Mesenchymal stem cell (in vitro differentiated cells and primary cell): ENCODE measurements at regions not wholly inside any gene's neighbourhood (a gene's known extent, or its start where the extent isn't known, plus 50 kb on each side); places are given as distances from the start of the nearest gene placed in this dataset.

Source experiments
- DNase-seq: peaks from one replicate; pipeline ENCODE4 v3.0.0-alpha.2; 2013
- H2AFZ ChIP-seq: one replicate; pipeline ENCODE4 v1.6.1; 2013; ENCODE audit warnings: low read depth, mild to moderate bottlenecking, control low read depth, inconsistent platforms, low read length, moderate library complexity
- H2AK5ac ChIP-seq: 2 replicates; pipeline ENCODE4 v1.6.1; 2013; ENCODE audit warnings: low read length, moderate library complexity, mild to moderate bottlenecking, inconsistent platforms; ENCODE audit not compliant: severe bottlenecking
- H2BK120ac ChIP-seq: one replicate; pipeline ENCODE4 v1.6.1; 2013; ENCODE audit warnings: low read depth, mild to moderate bottlenecking, inconsistent platforms, low read length, moderate library complexity
- H2BK12ac ChIP-seq, 2 experiments: one replicate each; pipeline ENCODE4 v1.6.1; 2013; ENCODE audit warnings: inconsistent platforms in 2 of 2, low read length in 2 of 2, mild to moderate bottlenecking in 2 of 2, moderate library complexity in 2 of 2, control low read depth in 1 of 2
- H2BK15ac ChIP-seq: one replicate; pipeline ENCODE4 v1.6.1; 2013; ENCODE audit warnings: mild to moderate bottlenecking, low read depth, inconsistent platforms; ENCODE audit not compliant: poor library complexity, severe bottlenecking
- H2BK5ac ChIP-seq: 2 replicates; pipeline ENCODE4 v1.6.1; 2013; ENCODE audit warnings: low read depth, mild to moderate bottlenecking, low read length, control low read depth, inconsistent platforms; ENCODE audit not compliant: poor library complexity, severe bottlenecking
- H3K14ac ChIP-seq, 2 experiments: one replicate each; pipeline ENCODE4 v1.6.1; 2013; ENCODE audit warnings: inconsistent platforms in 2 of 2, low read length in 2 of 2, control low read depth in 1 of 2, mild to moderate bottlenecking in 1 of 2, moderate library complexity in 1 of 2
- H3K18ac ChIP-seq, 2 experiments: one replicate each; pipeline ENCODE4 v1.6.1; 2013; ENCODE audit warnings: inconsistent platforms in 2 of 2, low read length in 2 of 2, control low read depth in 1 of 2, low read depth in 1 of 2, mild to moderate bottlenecking in 1 of 2
- H3K23ac ChIP-seq, 2 experiments: one replicate each; pipeline ENCODE4 v1.6.1; 2013; ENCODE audit warnings: inconsistent platforms in 2 of 2, low read length in 2 of 2, mild to moderate bottlenecking in 2 of 2, moderate library complexity in 2 of 2, control low read depth in 1 of 2
- H3K27ac ChIP-seq: 2 replicates; pipeline ENCODE4 v1.5.1; 2013; ENCODE audit warnings: mild to moderate bottlenecking, moderate library complexity, low read length, control low read depth, inconsistent platforms; ENCODE audit not compliant: poor library complexity, severe bottlenecking
- H3K27me3 ChIP-seq, 2 experiments: 2 replicates each; pipeline versions ENCODE4 v1.6.1 to v1.7.0; 2013; ENCODE audit warnings: low read length in 2 of 2, mild to moderate bottlenecking in 2 of 2, moderate library complexity in 2 of 2, control low read depth in 1 of 2, inconsistent platforms in 1 of 2; ENCODE audit not compliant: control insufficient read depth in 1 of 2, insufficient read depth in 1 of 2
- H3K36me3 ChIP-seq, 2 experiments: 2 replicates each; pipeline versions ENCODE4 v1.6.1 to v1.7.0; 2013; ENCODE audit warnings: low read length in 2 of 2, control low read depth in 1 of 2, inconsistent platforms in 1 of 2, low read depth in 1 of 2, mild to moderate bottlenecking in 1 of 2; ENCODE audit not compliant: insufficient read depth in 2 of 2, control insufficient read depth in 1 of 2
- H3K4ac ChIP-seq, 2 experiments: one replicate each; pipeline ENCODE4 v1.6.1; 2013; ENCODE audit warnings: inconsistent platforms in 2 of 2, low read length in 2 of 2, mild to moderate bottlenecking in 2 of 2, moderate library complexity in 2 of 2, control low read depth in 1 of 2, low read depth in 1 of 2
- H3K4me1 ChIP-seq: 2 replicates; pipeline ENCODE4 v1.6.1; 2013; ENCODE audit warnings: low read depth, low read length, control low read depth; ENCODE audit not compliant: control insufficient read depth, insufficient read depth
- H3K4me2 ChIP-seq: 2 replicates; pipeline ENCODE4 v1.6.1; 2013; ENCODE audit warnings: low read length, mild to moderate bottlenecking, inconsistent platforms; ENCODE audit not compliant: poor library complexity, severe bottlenecking
- H3K4me3 ChIP-seq, 2 experiments: 2 replicates each; pipeline versions ENCODE4 v1.5.1 to v1.7.0; 2013; ENCODE audit warnings: low read length in 2 of 2, mild to moderate bottlenecking in 2 of 2, control low read depth in 1 of 2, low read depth in 1 of 2; ENCODE audit not compliant: insufficient read depth in 1 of 2
- H3K79me1 ChIP-seq: replicated peaks from 2 replicates; pipeline ENCODE4 v1.6.1; 2013; ENCODE audit warnings: mild to moderate bottlenecking, control low read depth, low read length, inconsistent platforms; ENCODE audit not compliant: poor library complexity, severe bottlenecking
- H3K9ac ChIP-seq: 2 replicates; pipeline ENCODE4 v1.7.0; 2013; ENCODE audit warnings: mild to moderate bottlenecking, low read length, moderate library complexity
- H3K9me3 ChIP-seq: 2 replicates; pipeline ENCODE4 v1.7.0; 2013; ENCODE audit warnings: mild to moderate bottlenecking, low read length; ENCODE audit not compliant: control insufficient read depth
- H4K8ac ChIP-seq: one replicate; pipeline ENCODE4 v1.6.1; 2013; ENCODE audit warnings: inconsistent platforms, mild to moderate bottlenecking, low read length, moderate library complexity
- H4K91ac ChIP-seq: one replicate; pipeline ENCODE4 v1.6.1; 2013; ENCODE audit warnings: mild to moderate bottlenecking, low read length, inconsistent platforms
- WGBS: methylation state at CpG from one replicate; pipeline ENCODE4 v1.1.7; 2013; ENCODE audit warnings: mixed read lengths; 5-methylcytosine and 5-hydroxymethylcytosine counted together

- H3K27ac ChIP-seq, result no peak overlapping the region
- H3K79me1 ChIP-seq, result no peaks in the 10 kb centered on the region
- no peak overlapping the region for H3K14ac ChIP-seq
- no peak overlapping the region for H3K18ac ChIP-seq
- no peaks in the 10 kb centered on the region for H3K4me1 ChIP-seq
- no peak overlapping the region for H4K8ac ChIP-seq
- no peak overlapping the region for H2BK120ac ChIP-seq
- no peak overlapping the region for H2BK12ac ChIP-seq
- H3K4ac ChIP-seq, result no peak overlapping the region
- H2BK5ac ChIP-seq, result no peak overlapping the region
- H3K4me3 ChIP-seq, result no peak overlapping the region
- H4K91ac ChIP-seq, result no peak overlapping the region
- DNase-seq, result no peak
- no peak overlapping the region for H2BK15ac ChIP-seq
- H3K9me3 ChIP-seq, result no peaks in the 10 kb centered on the region
- H3K4me2 ChIP-seq, result no peak overlapping the region
- no peaks in the 10 kb centered on the region for H3K36me3 ChIP-seq
- H2AFZ ChIP-seq, result no peak overlapping the region
- no peak overlapping the region for H3K9ac ChIP-seq
- H3K27me3 ChIP-seq, result no peaks in the 10 kb centered on the region
- H3K23ac ChIP-seq, result no peak overlapping the region
- H2AK5ac ChIP-seq, result no peak overlapping the region
Measured at GRCh38 chr7:84908196-84908793, 278.6 kb downstream of the SEMA3D start.

GRCh38 chr7:84906889-84907288 is 280.0 kb downstream of the SEMA3D start:
- H3K4ac ChIP-seq, result no peak overlapping the region
- no peaks in the 10 kb centered on the region for H3K9me3 ChIP-seq
- H3K4me2 ChIP-seq, result no peak overlapping the region
- H2BK15ac ChIP-seq, result no peak overlapping the region
- H3K4me1 ChIP-seq, result no peaks in the 10 kb centered on the region
- no peak overlapping the region for H2AK5ac ChIP-seq
- no peaks in the 10 kb centered on the region for H3K27me3 ChIP-seq
- DNase-seq, result no peak
- no peak overlapping the region for H4K8ac ChIP-seq
- H3K27ac ChIP-seq, result no peak overlapping the region
- no peak overlapping the region for H2BK120ac ChIP-seq
- no peak overlapping the region for H2AFZ ChIP-seq
- H2BK12ac ChIP-seq, result no peak overlapping the region
- H3K14ac ChIP-seq, result no peak overlapping the region
- H3K9ac ChIP-seq, result no peak overlapping the region
- no peaks in the 10 kb centered on the region for H3K79me1 ChIP-seq
- no peak overlapping the region for H4K91ac ChIP-seq
- no peak overlapping the region for H2BK5ac ChIP-seq
- no peaks in the 10 kb centered on the region for H3K36me3 ChIP-seq
- no peak overlapping the region for H3K23ac ChIP-seq
- no peak overlapping the region for H3K18ac ChIP-seq
- no peak overlapping the region for H3K4me3 ChIP-seq
- 93% methylated on average over 4 of the region's 4 CpGs for WGBS

- no peak overlapping the region for H2BK5ac ChIP-seq
- no peak overlapping the region for H2BK120ac ChIP-seq
- H3K4me3 ChIP-seq, result no peak overlapping the region
- H3K4me1 ChIP-seq, result no peaks in the 10 kb centered on the region
- no peak overlapping the region for H4K8ac ChIP-seq
- DNase-seq, result no peak
- no peak overlapping the region for H2BK15ac ChIP-seq
- H3K9ac ChIP-seq, result no peak overlapping the region
- no peak overlapping the region for H3K14ac ChIP-seq
- H3K23ac ChIP-seq, result no peak overlapping the region
- H3K79me1 ChIP-seq, result no peaks in the 10 kb centered on the region
- no peak overlapping the region for H2BK12ac ChIP-seq
- no peak overlapping the region for H2AFZ ChIP-seq
- no peak overlapping the region for H3K4ac ChIP-seq
- no peak overlapping the region for H3K27ac ChIP-seq
- no peak overlapping the region for H4K91ac ChIP-seq
- H3K27me3 ChIP-seq, result no peaks in the 10 kb centered on the region
- no peaks in the 10 kb centered on the region for H3K36me3 ChIP-seq
- H3K9me3 ChIP-seq, result no peaks in the 10 kb centered on the region
- no peak overlapping the region for H3K4me2 ChIP-seq
- H3K18ac ChIP-seq, result no peak overlapping the region
- no peak overlapping the region for H2AK5ac ChIP-seq
Measured at GRCh38 chr7:84904561-84904960, 282.3 kb downstream of the SEMA3D start.

- Histone ChIP-seq H3K14ac (no peak overlapping the region), H3K4me3 (no peak overlapping the region), H3K9ac (no peak overlapping the region), H4K91ac (no peak overlapping the region), H2AK5ac (no peak overlapping the region), H2BK15ac (no peak overlapping the region), H3K27ac (no peak overlapping the region), H3K27me3 (no peaks in the 10 kb centered on the region), H2AFZ (no peak overlapping the region), H3K4me2 (no peak overlapping the region), H2BK12ac (no peak overlapping the region), H3K4ac (no peak overlapping the region), H2BK120ac (no peak overlapping the region), H3K4me1 (no peaks in the 10 kb centered on the region), H4K8ac (no peak overlapping the region), H3K36me3 (no peaks in the 10 kb centered on the region), H2BK5ac (no peak overlapping the region), H3K79me1 (no peaks in the 10 kb centered on the region), H3K9me3 (peaks cover under 1% of the 10 kb centered on the region), H3K23ac (no peak overlapping the region), H3K18ac (no peak overlapping the region)
- no peak for DNase-seq
Measured at GRCh38 chr7:84901366-84901765, 285.5 kb downstream of the SEMA3D start.
